Caco-2 (cell line): ENCODE measurements at regions not wholly inside any gene's neighbourhood (a gene's known extent, or its start where the extent isn't known, plus 50 kb on each side); places are given as distances from the start of the nearest gene placed in this dataset.

Experiments used
- BruUV-seq: library from RNA; stranded (reverse); fragments of 400-500 nt; replicated peaks from 2 replicates; lab custom pipeline; 2021; lab: Mats Ljungman, UMichigan
- CTCF ChIA-PET: fragments of 300-600 bp; sonication (Branson Sonifier 250); formaldehyde crosslinking; loops from one replicate; lab custom pipeline; 2022; ENCODE audit warnings: antibody characterized with exemption; lab: Charles Lee
- POLR2A ChIA-PET: fragments of 300-600 bp; sonication (Branson Sonifier 250); formaldehyde crosslinking; loops from one replicate; lab custom pipeline; 2022; ENCODE audit warnings: antibody characterized with exemption; lab: Charles Lee
- DNase-seq, 2 experiments: peaks; one replicate each; pipeline versions ENCODE4 v3.0.0 to v3.0.0-alpha.2; 2020 to 2022
- H3K27me3 ChIP-seq: replicated peaks from 2 replicates; pipeline ENCODE4 v1.6.0; 2011; ENCODE audit warnings: low read length; ENCODE audit not compliant: control insufficient read depth, insufficient read depth
- H3K36me3 ChIP-seq: 2 replicates; pipeline ENCODE4 v1.5.1; 2011; ENCODE audit warnings: low read length; ENCODE audit not compliant: control insufficient read depth, insufficient read depth
- H3K4me1 ChIP-seq: fragments of 250-450 bp; sonication (Bioruptor Pico); 2 replicates; pipeline ENCODE4 v1.5.1; 2020; ENCODE audit warnings: mild to moderate bottlenecking
- H3K4me3 ChIP-seq: 2 replicates; pipeline ENCODE4 v1.5.1; 2011; ENCODE audit warnings: low read depth, mild to moderate bottlenecking, control low read depth, low read length
- H3K9me3 ChIP-seq: fragments of 250-450 bp; sonication (Bioruptor Pico); 2 replicates; pipeline ENCODE4 v1.5.1; 2020; ENCODE audit warnings: mild to moderate bottlenecking, moderate library complexity
- H3K27ac Mint-ChIP-seq: one replicate; pipeline ENCODE4 v1.8.0; 2022; ENCODE audit warnings: mixed read lengths; ENCODE audit not compliant: unreplicated experiment
- H3K27me3 Mint-ChIP-seq: one replicate; pipeline ENCODE4 v1.8.0; 2022; ENCODE audit warnings: mixed read lengths; ENCODE audit not compliant: insufficient read depth, unreplicated experiment
- H3K36me3 Mint-ChIP-seq: one replicate; pipeline ENCODE4 v1.8.0; 2022; ENCODE audit warnings: mild to moderate bottlenecking, mixed read lengths; ENCODE audit not compliant: insufficient read depth, unreplicated experiment
- H3K4me1 Mint-ChIP-seq: one replicate; pipeline ENCODE4 v1.8.0; 2022; ENCODE audit warnings: low read depth, mixed read lengths; ENCODE audit not compliant: unreplicated experiment
- H3K4me3 Mint-ChIP-seq: one replicate; pipeline ENCODE4 v1.8.0; 2022; ENCODE audit warnings: mild to moderate bottlenecking, moderate library complexity, mixed read lengths; ENCODE audit not compliant: unreplicated experiment
- H3K9me3 Mint-ChIP-seq: one replicate; pipeline ENCODE4 v1.8.0; 2022; ENCODE audit warnings: mixed read lengths; ENCODE audit not compliant: unreplicated experiment
- CTCF ChIP-seq, 2 experiments: fragments of 200-600 bp in 1 of 2; IDR thresholded peaks; 1 replicate in 1 of 2; 2 replicates in 1 of 2; pipeline versions ENCODE4 v1.5.1 to v1.8.0; 2011 to 2022; ENCODE audit warnings: antibody characterized with exemption in 1 of 2, control low read depth in 1 of 2, inconsistent platforms in 1 of 2, low read depth in 1 of 2, low read length in 1 of 2, mild to moderate bottlenecking in 1 of 2, moderate library complexity in 1 of 2; ENCODE audit not compliant: insufficient read depth in 1 of 2, severe bottlenecking in 1 of 2, unreplicated experiment in 1 of 2
- intact Hi-C: fragments of 100-400 bp; cut with micrococcal nuclease; formaldehyde crosslinking; loops from one replicate; pipeline ENCODE4 v1.10.0; 2022; ENCODE audit not compliant: unreplicated experiment

GRCh38 chr14:40115583-40115982 is 683.4 kb upstream of the FBXO33 start:
- H3K4me3 Mint-ChIP-seq = no peak overlapping the region
- H3K4me1 ChIP-seq = no peaks in the 10 kb centered on the region; the same call in 1 of the 2 replicates
- H3K9me3 ChIP-seq = no peaks in the 10 kb centered on the region
- intact Hi-C loops = no loop called here
- no TSS peak for BruUV-seq
- no peak overlapping the region for H3K4me3 ChIP-seq
- H3K4me1 Mint-ChIP-seq = peaks cover 4% of the 10 kb centered on the region
- H3K36me3 ChIP-seq = no peaks in the 10 kb centered on the region
- H3K27me3 ChIP-seq = no peaks in the 10 kb centered on the region
- no peak for TF ChIP-seq CTCF (IDR thresholded peaks at IDR 0.05; ENCODE audit: insufficient read depth in 1 of 2, low read depth in 1 of 2, low read length in 1 of 2, severe bottlenecking in 1 of 2, unreplicated experiment in 1 of 2)
- no peaks in the 10 kb centered on the region for H3K9me3 Mint-ChIP-seq
- H3K27me3 Mint-ChIP-seq = no peaks in the 10 kb centered on the region
- DNase-seq = no peak
- ChIA-PET CTCF (no interaction called here), POLR2A (no interaction called here)
- H3K36me3 Mint-ChIP-seq = no peaks in the 10 kb centered on the region
- H3K27ac Mint-ChIP-seq = no peak overlapping the region

DNA sequence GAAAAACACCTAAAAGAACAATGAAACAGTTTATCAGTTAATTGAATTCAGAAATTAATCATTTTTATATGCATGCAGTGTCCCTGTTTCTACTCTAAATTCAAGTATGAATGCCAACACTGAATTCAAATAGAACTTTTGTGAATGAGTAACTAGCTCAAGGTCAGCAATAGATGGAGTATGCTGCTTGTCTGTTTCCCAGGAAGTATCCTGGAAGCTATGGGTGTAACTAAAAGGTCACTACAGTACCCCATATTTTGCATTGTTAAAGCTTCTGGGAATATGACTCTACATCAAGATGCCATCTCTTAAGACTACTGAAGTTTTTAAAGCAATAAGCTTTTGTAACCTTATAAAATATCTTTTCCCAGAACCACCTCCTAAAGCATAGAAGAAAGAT is 681.4 kb upstream of the FBXO33 start:
- Mint-ChIP-seq H3K36me3 (no peaks in the 10 kb centered on the region), H3K27me3 (no peaks in the 10 kb centered on the region), H3K9me3 (no peaks in the 10 kb centered on the region), H3K4me1 (peaks cover 10% of the 10 kb centered on the region), H3K4me3 (no peak overlapping the region), H3K27ac (no peak overlapping the region)
- H3K4me3 ChIP-seq = no peak overlapping the region
- H3K36me3 ChIP-seq = no peaks in the 10 kb centered on the region
- H3K4me1 ChIP-seq = no peaks in the 10 kb centered on the region; the same call in 1 of the 2 replicates
- no peaks in the 10 kb centered on the region for H3K9me3 ChIP-seq
- ChIA-PET POLR2A (no interaction called here), CTCF (no interaction called here)
- H3K27me3 ChIP-seq = no peaks in the 10 kb centered on the region
- TF ChIP-seq CTCF (IDR thresholded peaks at IDR 0.05; ENCODE audit: insufficient read depth in 1 of 2, low read depth in 1 of 2, low read length in 1 of 2, severe bottlenecking in 1 of 2, unreplicated experiment in 1 of 2) = no peak
- DNase-seq = no peak
- no TSS peak for BruUV-seq
- intact Hi-C loops = no loop called here

DNA sequence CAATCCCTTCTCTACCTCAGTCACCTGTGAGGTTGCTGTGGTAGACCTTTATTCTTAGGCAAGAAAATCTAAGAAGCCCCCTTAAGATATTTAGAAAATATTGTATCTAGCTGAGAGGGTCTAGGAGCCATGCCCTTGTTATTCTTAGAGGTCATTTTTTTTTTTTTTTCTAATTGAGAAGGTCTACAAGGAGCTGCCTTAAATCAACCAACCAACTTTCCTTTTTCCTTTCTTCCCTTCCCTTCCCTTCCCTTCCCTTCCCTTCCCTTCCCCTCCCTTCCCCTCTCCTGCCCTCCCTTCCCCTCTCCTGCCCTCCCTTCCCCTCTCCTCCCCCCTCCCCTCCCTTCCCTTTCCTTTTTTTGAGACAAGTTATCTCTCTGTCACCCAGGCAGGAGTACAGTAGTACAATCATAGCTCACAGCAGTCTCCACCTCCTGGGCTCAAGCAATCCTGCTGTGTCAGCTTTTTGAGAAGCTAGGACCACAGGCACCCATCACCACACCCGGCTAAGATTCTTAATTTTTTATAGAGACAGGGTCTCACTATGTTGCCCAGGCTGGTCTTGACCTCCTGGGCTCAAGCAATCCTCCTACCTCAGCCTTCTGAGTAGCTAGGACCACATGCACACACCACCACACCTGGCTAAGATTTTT is 668.4 kb upstream of the FBXO33 start:
- H3K36me3 ChIP-seq = no peaks in the 10 kb centered on the region
- H3K4me1 ChIP-seq = no peaks in the 10 kb centered on the region
- CTCF ChIA-PET = no interaction called here
- no peaks in the 10 kb centered on the region for H3K9me3 Mint-ChIP-seq
- TF ChIP-seq CTCF (IDR thresholded peaks at IDR 0.05; ENCODE audit: insufficient read depth in 1 of 2, low read depth in 1 of 2, low read length in 1 of 2, severe bottlenecking in 1 of 2, unreplicated experiment in 1 of 2) = no peak
- BruUV-seq = no TSS peak
- no peaks in the 10 kb centered on the region for H3K27me3 ChIP-seq
- H3K4me1 Mint-ChIP-seq = no peaks in the 10 kb centered on the region
- POLR2A ChIA-PET = no interaction called here
- H3K36me3 Mint-ChIP-seq = no peaks in the 10 kb centered on the region
- no peak overlapping the region for H3K4me3 ChIP-seq
- H3K4me3 Mint-ChIP-seq = no peak overlapping the region
- H3K9me3 ChIP-seq = no peaks in the 10 kb centered on the region
- no peak for DNase-seq
- H3K27ac Mint-ChIP-seq = no peak overlapping the region
- no peaks in the 10 kb centered on the region for H3K27me3 Mint-ChIP-seq
- intact Hi-C loops = no loop called here
